ENCODE measurements at regions not wholly inside any gene's neighbourhood (a gene's known extent, or its start where the extent isn't known, plus 50 kb on each side); places are given as distances from the start of the nearest gene placed in this dataset.

DNA sequence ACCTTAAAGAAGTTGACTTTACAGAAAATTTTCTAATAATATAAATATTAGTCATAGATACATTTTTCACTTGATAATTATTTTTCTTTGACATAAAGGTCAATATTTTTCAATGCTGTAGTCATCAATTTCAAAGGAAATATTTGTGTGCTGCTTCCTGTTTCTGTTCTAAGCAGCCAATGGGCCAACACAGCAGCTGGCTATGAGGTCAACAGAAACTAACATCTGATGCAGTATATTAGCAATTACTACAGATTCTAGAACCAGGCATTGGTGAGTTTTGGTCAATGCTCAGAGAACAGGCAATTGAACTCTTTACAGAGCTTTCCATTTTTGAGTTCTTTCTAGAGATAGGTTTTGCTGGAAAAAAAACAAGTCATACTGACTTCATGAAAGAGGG is 669.6 kb upstream of the NRSN1 start:
- Histone ChIP-seq H3K27ac (ENCODE audit: extremely low read depth, low read depth, low read length) (no peak overlapping the region), H3K9me3 (ENCODE audit: control insufficient read depth, insufficient read depth, low read depth, low read length) (no peaks in the 10 kb centered on the region), H3K36me3 (ENCODE audit: control insufficient read depth in 2 of 2, insufficient read depth in 1 of 2, low read length in 2 of 2) (no peaks in the 10 kb centered on the region), H3K4me1 (ENCODE audit: control insufficient read depth, insufficient read depth, low read length) (no peaks in the 10 kb centered on the region), H3K4me3 (ENCODE audit: low read depth, low read length) (no peak overlapping the region)
- CTCF ChIA-PET: interaction anchor here (0.6 kb wide), 1 partner anchor 604 kb away, joined by 3 read pairs; no protein-coding TSS in a partner anchor
- POLR2A ChIA-PET: no interaction called here
- TF ChIP-seq, protein P1, sequence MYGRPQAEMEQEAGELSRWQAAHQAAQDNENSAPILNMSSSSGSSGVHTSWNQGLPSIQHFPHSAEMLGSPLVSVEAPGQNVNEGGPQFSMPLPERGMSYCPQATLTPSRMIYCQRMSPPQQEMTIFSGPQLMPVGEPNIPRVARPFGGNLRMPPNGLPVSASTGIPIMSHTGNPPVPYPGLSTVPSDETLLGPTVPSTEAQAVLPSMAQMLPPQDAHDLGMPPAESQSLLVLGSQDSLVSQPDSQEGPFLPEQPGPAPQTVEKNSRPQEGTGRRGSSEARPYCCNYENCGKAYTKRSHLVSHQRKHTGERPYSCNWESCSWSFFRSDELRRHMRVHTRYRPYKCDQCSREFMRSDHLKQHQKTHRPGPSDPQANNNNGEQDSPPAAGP (tag by site-specific recombination; IDR thresholded peaks at IDR 0.05): no peak
- no peak for TF ChIP-seq ZNF785 (tag by site-specific recombination; IDR thresholded peaks at IDR 0.05)
- TF ChIP-seq ZFP37 (tag by site-specific recombination; IDR thresholded peaks at IDR 0.05): no peak
- TF ChIP-seq, protein P2, sequence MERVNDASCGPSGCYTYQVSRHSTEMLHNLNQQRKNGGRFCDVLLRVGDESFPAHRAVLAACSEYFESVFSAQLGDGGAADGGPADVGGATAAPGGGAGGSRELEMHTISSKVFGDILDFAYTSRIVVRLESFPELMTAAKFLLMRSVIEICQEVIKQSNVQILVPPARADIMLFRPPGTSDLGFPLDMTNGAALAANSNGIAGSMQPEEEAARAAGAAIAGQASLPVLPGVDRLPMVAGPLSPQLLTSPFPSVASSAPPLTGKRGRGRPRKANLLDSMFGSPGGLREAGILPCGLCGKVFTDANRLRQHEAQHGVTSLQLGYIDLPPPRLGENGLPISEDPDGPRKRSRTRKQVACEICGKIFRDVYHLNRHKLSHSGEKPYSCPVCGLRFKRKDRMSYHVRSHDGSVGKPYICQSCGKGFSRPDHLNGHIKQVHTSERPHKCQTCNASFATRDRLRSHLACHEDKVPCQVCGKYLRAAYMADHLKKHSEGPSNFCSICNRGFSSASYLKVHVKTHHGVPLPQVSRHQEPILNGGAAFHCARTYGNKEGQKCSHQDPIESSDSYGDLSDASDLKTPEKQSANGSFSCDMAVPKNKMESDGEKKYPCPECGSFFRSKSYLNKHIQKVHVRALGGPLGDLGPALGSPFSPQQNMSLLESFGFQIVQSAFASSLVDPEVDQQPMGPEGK (tag by site-specific recombination; IDR thresholded peaks at IDR 0.05): no peak
- TF ChIP-seq ZNF132 (tag by site-specific recombination; IDR thresholded peaks at IDR 0.05; ENCODE audit: borderline replicate concordance): no peak
- no peak for TF ChIP-seq ZNF514 (tag by site-specific recombination; IDR thresholded peaks at IDR 0.05)
- no peak for TF ChIP-seq ZNF837 (tag by site-specific recombination; IDR thresholded peaks at IDR 0.05)
- no peak for TF ChIP-seq ZNF529 (tag by site-specific recombination; IDR thresholded peaks at IDR 0.05; ENCODE audit: insufficient replicate concordance)
- TF ChIP-seq, protein P3, sequence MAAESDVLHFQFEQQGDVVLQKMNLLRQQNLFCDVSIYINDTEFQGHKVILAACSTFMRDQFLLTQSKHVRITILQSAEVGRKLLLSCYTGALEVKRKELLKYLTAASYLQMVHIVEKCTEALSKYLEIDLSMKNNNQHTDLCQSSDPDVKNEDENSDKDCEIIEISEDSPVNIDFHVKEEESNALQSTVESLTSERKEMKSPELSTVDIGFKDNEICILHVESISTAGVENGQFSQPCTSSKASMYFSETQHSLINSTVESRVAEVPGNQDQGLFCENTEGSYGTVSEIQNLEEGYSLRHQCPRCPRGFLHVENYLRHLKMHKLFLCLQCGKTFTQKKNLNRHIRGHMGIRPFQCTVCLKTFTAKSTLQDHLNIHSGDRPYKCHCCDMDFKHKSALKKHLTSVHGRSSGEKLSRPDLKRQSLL (tag by site-specific recombination; IDR thresholded peaks at IDR 0.05): no peak
- no peak for TF ChIP-seq MZF1 (tag by site-specific recombination; IDR thresholded peaks at IDR 0.05; ENCODE audit: borderline replicate concordance)
- TF ChIP-seq, protein P4, sequence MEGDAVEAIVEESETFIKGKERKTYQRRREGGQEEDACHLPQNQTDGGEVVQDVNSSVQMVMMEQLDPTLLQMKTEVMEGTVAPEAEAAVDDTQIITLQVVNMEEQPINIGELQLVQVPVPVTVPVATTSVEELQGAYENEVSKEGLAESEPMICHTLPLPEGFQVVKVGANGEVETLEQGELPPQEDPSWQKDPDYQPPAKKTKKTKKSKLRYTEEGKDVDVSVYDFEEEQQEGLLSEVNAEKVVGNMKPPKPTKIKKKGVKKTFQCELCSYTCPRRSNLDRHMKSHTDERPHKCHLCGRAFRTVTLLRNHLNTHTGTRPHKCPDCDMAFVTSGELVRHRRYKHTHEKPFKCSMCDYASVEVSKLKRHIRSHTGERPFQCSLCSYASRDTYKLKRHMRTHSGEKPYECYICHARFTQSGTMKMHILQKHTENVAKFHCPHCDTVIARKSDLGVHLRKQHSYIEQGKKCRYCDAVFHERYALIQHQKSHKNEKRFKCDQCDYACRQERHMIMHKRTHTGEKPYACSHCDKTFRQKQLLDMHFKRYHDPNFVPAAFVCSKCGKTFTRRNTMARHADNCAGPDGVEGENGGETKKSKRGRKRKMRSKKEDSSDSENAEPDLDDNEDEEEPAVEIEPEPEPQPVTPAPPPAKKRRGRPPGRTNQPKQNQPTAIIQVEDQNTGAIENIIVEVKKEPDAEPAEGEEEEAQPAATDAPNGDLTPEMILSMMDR (tag by site-specific recombination; IDR thresholded peaks at IDR 0.05): no peak
- no peak for TF ChIP-seq SCRT1 (tag by site-specific recombination; IDR thresholded peaks at IDR 0.05; ENCODE audit: borderline replicate concordance)
- no peak for TF ChIP-seq MEIS1 (CRISPR knock-in tag; IDR thresholded peaks at IDR 0.05; ENCODE audit: borderline replicate concordance)
- TF ChIP-seq, protein P5, sequence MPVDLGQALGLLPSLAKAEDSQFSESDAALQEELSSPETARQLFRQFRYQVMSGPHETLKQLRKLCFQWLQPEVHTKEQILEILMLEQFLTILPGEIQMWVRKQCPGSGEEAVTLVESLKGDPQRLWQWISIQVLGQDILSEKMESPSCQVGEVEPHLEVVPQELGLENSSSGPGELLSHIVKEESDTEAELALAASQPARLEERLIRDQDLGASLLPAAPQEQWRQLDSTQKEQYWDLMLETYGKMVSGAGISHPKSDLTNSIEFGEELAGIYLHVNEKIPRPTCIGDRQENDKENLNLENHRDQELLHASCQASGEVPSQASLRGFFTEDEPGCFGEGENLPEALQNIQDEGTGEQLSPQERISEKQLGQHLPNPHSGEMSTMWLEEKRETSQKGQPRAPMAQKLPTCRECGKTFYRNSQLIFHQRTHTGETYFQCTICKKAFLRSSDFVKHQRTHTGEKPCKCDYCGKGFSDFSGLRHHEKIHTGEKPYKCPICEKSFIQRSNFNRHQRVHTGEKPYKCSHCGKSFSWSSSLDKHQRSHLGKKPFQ (tag by site-specific recombination; IDR thresholded peaks at IDR 0.05): no peak
- TF ChIP-seq, protein P6, sequence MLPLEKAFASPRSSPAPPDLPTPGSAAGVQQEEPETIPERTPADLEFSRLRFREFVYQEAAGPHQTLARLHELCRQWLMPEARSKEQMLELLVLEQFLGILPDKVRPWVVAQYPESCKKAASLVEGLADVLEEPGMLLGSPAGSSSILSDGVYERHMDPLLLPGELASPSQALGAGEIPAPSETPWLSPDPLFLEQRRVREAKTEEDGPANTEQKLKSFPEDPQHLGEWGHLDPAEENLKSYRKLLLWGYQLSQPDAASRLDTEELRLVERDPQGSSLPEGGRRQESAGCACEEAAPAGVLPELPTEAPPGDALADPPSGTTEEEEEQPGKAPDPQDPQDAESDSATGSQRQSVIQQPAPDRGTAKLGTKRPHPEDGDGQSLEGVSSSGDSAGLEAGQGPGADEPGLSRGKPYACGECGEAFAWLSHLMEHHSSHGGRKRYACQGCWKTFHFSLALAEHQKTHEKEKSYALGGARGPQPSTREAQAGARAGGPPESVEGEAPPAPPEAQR (tag by site-specific recombination; IDR thresholded peaks at IDR 0.05): no peak
- TF ChIP-seq, protein P7, sequence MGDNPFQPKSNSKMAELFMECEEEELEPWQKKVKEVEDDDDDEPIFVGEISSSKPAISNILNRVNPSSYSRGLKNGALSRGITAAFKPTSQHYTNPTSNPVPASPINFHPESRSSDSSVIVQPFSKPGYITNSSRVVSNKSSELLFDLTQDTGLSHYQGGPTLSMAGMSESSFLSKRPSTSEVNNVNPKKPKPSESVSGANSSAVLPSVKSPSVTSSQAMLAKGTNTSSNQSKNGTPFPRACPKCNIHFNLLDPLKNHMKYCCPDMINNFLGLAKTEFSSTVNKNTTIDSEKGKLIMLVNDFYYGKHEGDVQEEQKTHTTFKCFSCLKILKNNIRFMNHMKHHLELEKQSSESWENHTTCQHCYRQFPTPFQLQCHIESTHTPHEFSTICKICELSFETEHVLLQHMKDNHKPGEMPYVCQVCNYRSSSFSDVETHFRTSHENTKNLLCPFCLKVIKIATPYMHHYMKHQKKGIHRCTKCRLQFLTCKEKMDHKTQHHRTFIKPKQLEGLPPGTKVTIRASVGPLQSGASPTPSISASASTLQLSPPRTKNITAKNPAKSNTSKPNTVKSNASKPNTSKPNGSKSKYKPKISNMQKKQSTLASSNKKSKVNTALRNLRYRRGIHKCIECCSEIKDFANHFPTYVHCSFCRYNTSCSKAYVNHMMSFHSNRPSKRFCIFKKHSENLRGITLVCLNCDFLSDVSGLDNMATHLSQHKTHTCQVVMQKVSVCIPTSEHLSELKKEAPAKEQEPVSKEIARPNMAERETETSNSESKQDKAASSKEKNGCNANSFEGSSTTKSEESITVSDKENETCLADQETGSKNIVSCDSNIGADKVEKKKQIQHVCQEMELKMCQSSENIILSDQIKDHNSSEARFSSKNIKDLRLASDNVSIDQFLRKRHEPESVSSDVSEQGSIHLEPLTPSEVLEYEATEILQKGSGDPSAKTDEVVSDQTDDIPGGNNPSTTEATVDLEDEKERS (tag by site-specific recombination; IDR thresholded peaks at IDR 0.05): no peak
- TF ChIP-seq KLF16 (tag by site-specific recombination; IDR thresholded peaks at IDR 0.05): no peak
- TF ChIP-seq, protein P8, sequence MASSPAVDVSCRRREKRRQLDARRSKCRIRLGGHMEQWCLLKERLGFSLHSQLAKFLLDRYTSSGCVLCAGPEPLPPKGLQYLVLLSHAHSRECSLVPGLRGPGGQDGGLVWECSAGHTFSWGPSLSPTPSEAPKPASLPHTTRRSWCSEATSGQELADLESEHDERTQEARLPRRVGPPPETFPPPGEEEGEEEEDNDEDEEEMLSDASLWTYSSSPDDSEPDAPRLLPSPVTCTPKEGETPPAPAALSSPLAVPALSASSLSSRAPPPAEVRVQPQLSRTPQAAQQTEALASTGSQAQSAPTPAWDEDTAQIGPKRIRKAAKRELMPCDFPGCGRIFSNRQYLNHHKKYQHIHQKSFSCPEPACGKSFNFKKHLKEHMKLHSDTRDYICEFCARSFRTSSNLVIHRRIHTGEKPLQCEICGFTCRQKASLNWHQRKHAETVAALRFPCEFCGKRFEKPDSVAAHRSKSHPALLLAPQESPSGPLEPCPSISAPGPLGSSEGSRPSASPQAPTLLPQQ (tag by site-specific recombination; IDR thresholded peaks at IDR 0.05): no peak
- TF ChIP-seq HOXD13 (CRISPR knock-in tag; IDR thresholded peaks at IDR 0.05; ENCODE audit: borderline replicate concordance): no peak
- no peak for TF ChIP-seq SALL2 (tag by site-specific recombination; IDR thresholded peaks at IDR 0.05; ENCODE audit: borderline replicate concordance)
